MM.1S (cell line): ENCODE measurements at regions not wholly inside any gene's neighbourhood (a gene's known extent, or its start where the extent isn't known, plus 50 kb on each side); places are given as distances from the start of the nearest gene placed in this dataset.

Source experiments
- DNase-seq: peaks from one replicate; pipeline ENCODE4 v3.0.0-alpha.2; 2015
- H2AFZ ChIP-seq: fragments of 300-600 bp; sonication (generic); 2 replicates; pipeline ENCODE4 v1.6.0; 2016; ENCODE audit warnings: antibody characterized with exemption, low read length
- H3F3A ChIP-seq: fragments of 300-600 bp; sonication (generic); 2 replicates; pipeline ENCODE4 v1.6.1; 2016; ENCODE audit warnings: mild to moderate bottlenecking, antibody characterized with exemption, low read length, moderate library complexity, mixed read lengths; ENCODE audit not compliant: insufficient read depth
- H3K27ac ChIP-seq: fragments of 300-600 bp; sonication (generic); 2 replicates; pipeline ENCODE4 v1.5.1; 2016; ENCODE audit warnings: mild to moderate bottlenecking, low read length
- H3K27me3 ChIP-seq: fragments of 300-600 bp; sonication (generic); replicated peaks from 2 replicates; pipeline ENCODE4 v1.6.0; 2016; ENCODE audit warnings: low read length; ENCODE audit not compliant: insufficient read depth
- H3K36me3 ChIP-seq: fragments of 300-600 bp; sonication (generic); replicated peaks from 2 replicates; pipeline ENCODE4 v1.6.1; 2016; ENCODE audit warnings: mild to moderate bottlenecking, low read length, mixed read lengths; ENCODE audit not compliant: insufficient read depth
- H3K4me1 ChIP-seq: fragments of 300-600 bp; sonication (generic); 2 replicates; pipeline ENCODE4 v1.6.1; 2016; ENCODE audit warnings: low read length, mixed read lengths
- H3K4me2 ChIP-seq: fragments of 300-600 bp; sonication (generic); 2 replicates; pipeline ENCODE4 v1.6.0; 2016; ENCODE audit warnings: low read depth, low read length
- H3K4me3 ChIP-seq: fragments of 300-600 bp; sonication (generic); 2 replicates; pipeline ENCODE4 v1.5.1; 2016; ENCODE audit warnings: low read length, mixed read lengths
- H3K79me2 ChIP-seq: fragments of 300-600 bp; sonication (generic); 2 replicates; pipeline ENCODE4 v1.6.1; 2016; ENCODE audit warnings: mixed run types, low read length, mixed read lengths
- H3K9ac ChIP-seq: fragments of 300-600 bp; sonication (generic); 2 replicates; pipeline ENCODE4 v1.6.1; 2016; ENCODE audit warnings: low read length, mixed read lengths
- H3K9me2 ChIP-seq: fragments of 300-600 bp; sonication (generic); replicated peaks from 2 replicates; pipeline ENCODE4 v1.6.1; 2016; ENCODE audit warnings: mild to moderate bottlenecking, low read length, mixed read lengths; ENCODE audit not compliant: insufficient read depth
- H3K9me3 ChIP-seq: fragments of 300-600 bp; sonication (generic); replicated peaks from 2 replicates; pipeline ENCODE4 v1.6.1; 2016; ENCODE audit warnings: mild to moderate bottlenecking, low read length, mixed read lengths; ENCODE audit not compliant: insufficient read depth
- H4K20me1 ChIP-seq: fragments of 300-600 bp; sonication (generic); 2 replicates; pipeline ENCODE4 v1.6.1; 2016; ENCODE audit warnings: mild to moderate bottlenecking, low read length, moderate library complexity, mixed read lengths; ENCODE audit not compliant: insufficient read depth
- EZH2 ChIP-seq: fragments of 300-600 bp; sonication (generic); optimal IDR thresholded peaks from 2 replicates; pipeline ENCODE3; 2017; ENCODE audit warnings: low read depth, mild to moderate bottlenecking, antibody characterized with exemption, low read length, mixed read lengths
- EZH2phosphoT487 ChIP-seq: fragments of 300-600 bp; sonication (generic); IDR thresholded peaks from 2 replicates; pipeline ENCODE4 v1.6.1; 2018; ENCODE audit warnings: antibody characterized with exemption, low read length
- TF ChIP-seq, protein P1 (sequence below): fragments of 300-600 bp; sonication (generic); IDR thresholded peaks from 2 replicates; pipeline ENCODE4 v1.5.1; 2016; ENCODE audit warnings: antibody characterized with exemption, low read length, mixed read lengths

GRCh38 chrX:67408423-67409079, 135.3 kb upstream of the AR start:
- no peak for TF ChIP-seq EZH2
- Histone ChIP-seq H3K27ac (no peak overlapping the region), H3K27me3 (no peaks in the 10 kb centered on the region), H2AFZ (no peak overlapping the region), H4K20me1 (no peaks in the 10 kb centered on the region), H3K4me3 (no peak overlapping the region), H3K79me2 (no peaks in the 10 kb centered on the region), H3K36me3 (no peaks in the 10 kb centered on the region), H3K4me1 (no peaks in the 10 kb centered on the region), H3K9ac (no peak overlapping the region), H3K9me3 (no peaks in the 10 kb centered on the region), H3K9me2 (no peaks in the 10 kb centered on the region), H3F3A (no peaks in the 10 kb centered on the region), H3K4me2 (no peak overlapping the region)
- no peak for DNase-seq

DNA sequence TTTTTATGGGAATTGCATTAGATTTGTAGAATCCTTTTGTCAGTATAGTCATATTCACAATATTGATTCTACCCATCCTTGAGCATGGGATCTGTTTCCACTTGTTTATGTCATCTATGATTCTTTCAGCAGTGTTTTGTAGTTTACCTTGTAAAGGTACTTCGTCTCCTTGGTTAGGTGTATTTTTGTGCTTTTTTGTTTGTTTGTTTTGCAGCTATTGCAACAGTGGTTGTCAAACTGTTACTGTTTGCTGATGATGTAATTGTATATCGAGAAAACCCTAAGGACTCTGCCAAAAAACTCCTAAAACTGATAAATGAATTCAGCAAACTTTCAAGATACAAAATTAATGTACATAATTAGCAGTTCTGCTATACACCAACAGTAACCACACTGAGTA, 127.9 kb upstream of the AR start:
- Histone ChIP-seq H3K4me1 (no peaks in the 10 kb centered on the region), H3K27me3 (no peaks in the 10 kb centered on the region), H3K4me2 (no peak overlapping the region), H3K27ac (no peak overlapping the region), H2AFZ (no peak overlapping the region), H3K9ac (no peak overlapping the region), H3K9me3 (no peaks in the 10 kb centered on the region), H3K9me2 (no peaks in the 10 kb centered on the region), H3K36me3 (no peaks in the 10 kb centered on the region), H4K20me1 (no peaks in the 10 kb centered on the region), H3F3A (no peaks in the 10 kb centered on the region), H3K4me3 (no peak overlapping the region), H3K79me2 (no peaks in the 10 kb centered on the region)
- TF ChIP-seq EZH2, result no peak
- TF ChIP-seq, protein P1, sequence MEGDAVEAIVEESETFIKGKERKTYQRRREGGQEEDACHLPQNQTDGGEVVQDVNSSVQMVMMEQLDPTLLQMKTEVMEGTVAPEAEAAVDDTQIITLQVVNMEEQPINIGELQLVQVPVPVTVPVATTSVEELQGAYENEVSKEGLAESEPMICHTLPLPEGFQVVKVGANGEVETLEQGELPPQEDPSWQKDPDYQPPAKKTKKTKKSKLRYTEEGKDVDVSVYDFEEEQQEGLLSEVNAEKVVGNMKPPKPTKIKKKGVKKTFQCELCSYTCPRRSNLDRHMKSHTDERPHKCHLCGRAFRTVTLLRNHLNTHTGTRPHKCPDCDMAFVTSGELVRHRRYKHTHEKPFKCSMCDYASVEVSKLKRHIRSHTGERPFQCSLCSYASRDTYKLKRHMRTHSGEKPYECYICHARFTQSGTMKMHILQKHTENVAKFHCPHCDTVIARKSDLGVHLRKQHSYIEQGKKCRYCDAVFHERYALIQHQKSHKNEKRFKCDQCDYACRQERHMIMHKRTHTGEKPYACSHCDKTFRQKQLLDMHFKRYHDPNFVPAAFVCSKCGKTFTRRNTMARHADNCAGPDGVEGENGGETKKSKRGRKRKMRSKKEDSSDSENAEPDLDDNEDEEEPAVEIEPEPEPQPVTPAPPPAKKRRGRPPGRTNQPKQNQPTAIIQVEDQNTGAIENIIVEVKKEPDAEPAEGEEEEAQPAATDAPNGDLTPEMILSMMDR, result no peak
- TF ChIP-seq EZH2phosphoT487, result no peak
- DNase-seq, result no peak

- Histone ChIP-seq H3K79me2 (no peaks in the 10 kb centered on the region), H3K4me3 (no peak overlapping the region), H3F3A (no peaks in the 10 kb centered on the region), H3K4me1 (no peaks in the 10 kb centered on the region), H3K9me2 (no peaks in the 10 kb centered on the region), H3K27ac (no peak overlapping the region), H3K9ac (no peak overlapping the region), H3K27me3 (no peaks in the 10 kb centered on the region), H2AFZ (no peak overlapping the region), H3K4me2 (no peak overlapping the region), H3K36me3 (no peaks in the 10 kb centered on the region), H3K9me3 (no peaks in the 10 kb centered on the region), H4K20me1 (no peaks in the 10 kb centered on the region)
- no peak for TF ChIP-seq EZH2
- TF ChIP-seq, protein P1, result no peak
- TF ChIP-seq EZH2phosphoT487, result no peak
- no peak for DNase-seq
Measured at GRCh38 chrX:67426946-67427345, 116.9 kb upstream of the AR start.

- Histone ChIP-seq H3K36me3 (no peaks in the 10 kb centered on the region), H3K4me3 (no peak overlapping the region), H3K9me3 (no peaks in the 10 kb centered on the region), H3K27ac (no peak overlapping the region), H3K4me2 (no peak overlapping the region), H4K20me1 (no peaks in the 10 kb centered on the region), H3K27me3 (no peaks in the 10 kb centered on the region), H3K79me2 (no peaks in the 10 kb centered on the region), H3F3A (no peaks in the 10 kb centered on the region), H3K4me1 (no peaks in the 10 kb centered on the region), H3K9ac (no peak overlapping the region), H2AFZ (no peak overlapping the region), H3K9me2 (no peaks in the 10 kb centered on the region)
- DNase-seq, result no peak
- TF ChIP-seq EZH2 (no peak), EZH2phosphoT487 (no peak)
- TF ChIP-seq, protein P1, result no peak
Measured at GRCh38 chrX:67435536-67435935, 108.3 kb upstream of the AR start.
